Osteoblast (primary cell): ENCODE measurements at regions not wholly inside any gene's neighbourhood (a gene's known extent, or its start where the extent isn't known, plus 50 kb on each side); places are given as distances from the start of the nearest gene placed in this dataset.

Experiments
- DNase-seq: peaks from one replicate; pipeline ENCODE4 v3.0.0; 2011; ENCODE audit warnings: low spot score, mixed read lengths; ENCODE audit not compliant: insufficient read length; ENCODE audit errors: missing footprints
- H2AFZ ChIP-seq: 2 replicates; pipeline ENCODE4 v1.6.0; 2011; ENCODE audit warnings: mild to moderate bottlenecking, low read length
- H3K27ac ChIP-seq: 2 replicates; pipeline ENCODE4 v1.5.1; 2011; ENCODE audit warnings: mild to moderate bottlenecking, low read depth, low read length, moderate library complexity
- H3K27me3 ChIP-seq: 2 replicates; pipeline ENCODE4 v1.6.0; 2012; ENCODE audit warnings: mild to moderate bottlenecking, control low read depth, inconsistent platforms, low read length, moderate library complexity; ENCODE audit not compliant: insufficient read depth
- H3K36me3 ChIP-seq: 2 replicates; pipeline ENCODE4 v1.5.1; 2011; ENCODE audit warnings: mild to moderate bottlenecking, low read length, control low read depth, moderate library complexity; ENCODE audit not compliant: insufficient read depth
- H3K4me1 ChIP-seq: 2 replicates; pipeline ENCODE4 v1.5.1; 2011; ENCODE audit warnings: mild to moderate bottlenecking, low read length, control low read depth, moderate library complexity; ENCODE audit not compliant: insufficient read depth
- H3K4me2 ChIP-seq: 2 replicates; pipeline ENCODE4 v1.6.0; 2011; ENCODE audit warnings: mild to moderate bottlenecking, low read length; ENCODE audit not compliant: insufficient read depth
- H3K4me3 ChIP-seq: fragments of 200-600 bp; sonication (generic); 3 replicates; pipeline ENCODE4 v1.5.1; 2012; ENCODE audit warnings: mild to moderate bottlenecking, low read length, inconsistent platforms; ENCODE audit not compliant: insufficient read depth
- H3K79me2 ChIP-seq: 2 replicates; pipeline ENCODE4 v1.6.0; 2012; ENCODE audit warnings: mild to moderate bottlenecking, low read length, control low read depth, inconsistent platforms; ENCODE audit not compliant: insufficient read depth
- H3K9me3 ChIP-seq: 2 replicates; pipeline ENCODE4 v1.5.1; 2011; ENCODE audit warnings: low read depth, low read length, control low read depth
- H4K20me1 ChIP-seq: 2 replicates; pipeline ENCODE4 v1.6.0; 2012; ENCODE audit warnings: mild to moderate bottlenecking, low read length, control low read depth; ENCODE audit not compliant: insufficient read depth
- TF ChIP-seq, protein P1 (sequence below): IDR thresholded peaks from 2 replicates; pipeline ENCODE4 v1.5.1; 2011; ENCODE audit warnings: mild to moderate bottlenecking, low read depth, low read length, moderate library complexity; ENCODE audit errors: extremely low read depth

GRCh38 chr4:89400287-89401035, 92.9 kb upstream of the GPRIN3 start:
- TF ChIP-seq, protein P1, sequence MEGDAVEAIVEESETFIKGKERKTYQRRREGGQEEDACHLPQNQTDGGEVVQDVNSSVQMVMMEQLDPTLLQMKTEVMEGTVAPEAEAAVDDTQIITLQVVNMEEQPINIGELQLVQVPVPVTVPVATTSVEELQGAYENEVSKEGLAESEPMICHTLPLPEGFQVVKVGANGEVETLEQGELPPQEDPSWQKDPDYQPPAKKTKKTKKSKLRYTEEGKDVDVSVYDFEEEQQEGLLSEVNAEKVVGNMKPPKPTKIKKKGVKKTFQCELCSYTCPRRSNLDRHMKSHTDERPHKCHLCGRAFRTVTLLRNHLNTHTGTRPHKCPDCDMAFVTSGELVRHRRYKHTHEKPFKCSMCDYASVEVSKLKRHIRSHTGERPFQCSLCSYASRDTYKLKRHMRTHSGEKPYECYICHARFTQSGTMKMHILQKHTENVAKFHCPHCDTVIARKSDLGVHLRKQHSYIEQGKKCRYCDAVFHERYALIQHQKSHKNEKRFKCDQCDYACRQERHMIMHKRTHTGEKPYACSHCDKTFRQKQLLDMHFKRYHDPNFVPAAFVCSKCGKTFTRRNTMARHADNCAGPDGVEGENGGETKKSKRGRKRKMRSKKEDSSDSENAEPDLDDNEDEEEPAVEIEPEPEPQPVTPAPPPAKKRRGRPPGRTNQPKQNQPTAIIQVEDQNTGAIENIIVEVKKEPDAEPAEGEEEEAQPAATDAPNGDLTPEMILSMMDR: no peak
- DNase-seq: no peak

GRCh38 chr4:89398644-89399043, 91.0 kb upstream of the GPRIN3 start:
- no peaks in the 10 kb centered on the region for H3K36me3 ChIP-seq
- H3K27ac ChIP-seq: no peak overlapping the region
- no peaks in the 10 kb centered on the region for H3K9me3 ChIP-seq
- no peak overlapping the region for H2AFZ ChIP-seq
- H3K4me2 ChIP-seq: no peak overlapping the region
- no peaks in the 10 kb centered on the region for H4K20me1 ChIP-seq
- no peak for DNase-seq
- no peaks in the 10 kb centered on the region for H3K27me3 ChIP-seq
- no peak overlapping the region for H3K4me3 ChIP-seq
- H3K79me2 ChIP-seq: no peaks in the 10 kb centered on the region
- TF ChIP-seq, protein P1: no peak
- no peaks in the 10 kb centered on the region for H3K4me1 ChIP-seq

More at GRCh38 chr4:89400287-89401035, 92.9 kb upstream of the GPRIN3 start:
- Histone ChIP-seq H3K36me3 (no peaks in the 10 kb centered on the region), H2AFZ (no peak overlapping the region), H3K4me3 (no peak overlapping the region), H3K9me3 (no peaks in the 10 kb centered on the region), H3K27me3 (no peaks in the 10 kb centered on the region), H4K20me1 (no peaks in the 10 kb centered on the region), H3K4me1 (no peaks in the 10 kb centered on the region), H3K27ac (no peak overlapping the region), H3K4me2 (no peak overlapping the region), H3K79me2 (no peaks in the 10 kb centered on the region)

DNA sequence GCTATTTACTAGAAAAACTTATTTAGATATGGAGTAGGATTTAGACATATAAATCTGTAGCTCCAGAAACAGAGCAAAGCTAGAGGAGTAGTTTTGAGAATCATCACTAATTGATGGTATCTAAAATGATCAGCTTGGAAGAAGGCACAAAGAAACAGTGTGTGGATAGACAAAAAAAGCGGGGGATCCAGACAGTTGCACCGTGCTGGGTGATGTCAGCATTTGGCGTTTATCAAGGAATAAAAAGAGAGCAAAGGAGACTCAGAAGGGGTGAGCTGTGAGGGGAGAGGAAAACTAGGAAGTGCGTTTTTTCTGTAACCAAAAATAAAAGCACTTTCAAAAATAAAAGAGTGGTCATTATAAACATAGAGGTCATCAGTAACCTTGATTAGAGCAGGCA, 90.5 kb upstream of the GPRIN3 start:
- Histone ChIP-seq H3K4me1 (no peaks in the 10 kb centered on the region), H3K4me3 (no peak overlapping the region), H3K9me3 (no peaks in the 10 kb centered on the region), H4K20me1 (no peaks in the 10 kb centered on the region), H3K36me3 (no peaks in the 10 kb centered on the region), H2AFZ (no peak overlapping the region), H3K4me2 (no peak overlapping the region), H3K27me3 (no peaks in the 10 kb centered on the region), H3K79me2 (no peaks in the 10 kb centered on the region), H3K27ac (no peak overlapping the region)
- DNase-seq: no peak
- TF ChIP-seq, protein P1: no peak

GRCh38 chr4:89397441-89397840, 89.8 kb upstream of the GPRIN3 start:
- no peaks in the 10 kb centered on the region for H3K9me3 ChIP-seq
- no peaks in the 10 kb centered on the region for H3K27me3 ChIP-seq
- DNase-seq: no peak
- H4K20me1 ChIP-seq: no peaks in the 10 kb centered on the region
- H3K79me2 ChIP-seq: no peaks in the 10 kb centered on the region
- H3K4me2 ChIP-seq: no peak overlapping the region
- H2AFZ ChIP-seq: no peak overlapping the region
- no peak overlapping the region for H3K4me3 ChIP-seq
- TF ChIP-seq, protein P1: no peak
- no peak overlapping the region for H3K27ac ChIP-seq
- no peaks in the 10 kb centered on the region for H3K4me1 ChIP-seq
- no peaks in the 10 kb centered on the region for H3K36me3 ChIP-seq
